ENCODE measurements at regions not wholly inside any gene's neighbourhood (a gene's known extent, or its start where the extent isn't known, plus 50 kb on each side); places are given as distances from the start of the nearest gene placed in this dataset.

DNA sequence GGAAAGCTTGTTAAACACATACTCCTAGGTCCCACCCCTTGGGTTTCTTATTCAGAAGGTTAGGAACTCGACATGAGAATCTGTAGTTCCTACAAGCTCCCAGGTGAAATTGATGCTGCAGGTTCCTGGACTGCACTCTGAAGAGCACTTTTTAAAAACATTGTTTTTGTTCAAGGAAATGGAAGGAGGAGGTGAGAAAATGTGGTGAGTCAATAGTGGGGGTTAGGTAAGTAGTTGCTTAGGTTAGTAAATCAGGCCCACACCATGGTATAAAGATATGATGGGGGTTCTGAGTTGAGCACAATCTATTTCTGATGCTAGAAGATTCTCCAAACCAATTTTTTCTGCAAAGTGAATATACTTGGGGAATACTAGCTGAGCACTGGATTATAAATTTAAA is 450.3 kb downstream of the CCDC91 start:
- H3K9me3 ChIP-seq (ENCODE audit: control insufficient read depth, low read depth, low read length) = no peaks in the 10 kb centered on the region
- H3K9me1 ChIP-seq (ENCODE audit: control insufficient read depth, extremely low read depth, insufficient read depth, low read length) = no peaks in the 10 kb centered on the region
- DNase-seq (ENCODE audit: low read depth, low spot score) = no peak
- no peak for TF ChIP-seq EZH2 (IDR thresholded peaks at IDR 0.05; ENCODE audit: low read length)
- TF ChIP-seq, protein P1, sequence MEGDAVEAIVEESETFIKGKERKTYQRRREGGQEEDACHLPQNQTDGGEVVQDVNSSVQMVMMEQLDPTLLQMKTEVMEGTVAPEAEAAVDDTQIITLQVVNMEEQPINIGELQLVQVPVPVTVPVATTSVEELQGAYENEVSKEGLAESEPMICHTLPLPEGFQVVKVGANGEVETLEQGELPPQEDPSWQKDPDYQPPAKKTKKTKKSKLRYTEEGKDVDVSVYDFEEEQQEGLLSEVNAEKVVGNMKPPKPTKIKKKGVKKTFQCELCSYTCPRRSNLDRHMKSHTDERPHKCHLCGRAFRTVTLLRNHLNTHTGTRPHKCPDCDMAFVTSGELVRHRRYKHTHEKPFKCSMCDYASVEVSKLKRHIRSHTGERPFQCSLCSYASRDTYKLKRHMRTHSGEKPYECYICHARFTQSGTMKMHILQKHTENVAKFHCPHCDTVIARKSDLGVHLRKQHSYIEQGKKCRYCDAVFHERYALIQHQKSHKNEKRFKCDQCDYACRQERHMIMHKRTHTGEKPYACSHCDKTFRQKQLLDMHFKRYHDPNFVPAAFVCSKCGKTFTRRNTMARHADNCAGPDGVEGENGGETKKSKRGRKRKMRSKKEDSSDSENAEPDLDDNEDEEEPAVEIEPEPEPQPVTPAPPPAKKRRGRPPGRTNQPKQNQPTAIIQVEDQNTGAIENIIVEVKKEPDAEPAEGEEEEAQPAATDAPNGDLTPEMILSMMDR (optimal IDR thresholded peaks at IDR 0.05 in 1 of 3, IDR thresholded peaks at IDR 0.05 in 1 of 3, conservative IDR thresholded peaks at IDR 0.05 in 1 of 3; ENCODE audit: extremely low read depth in 1 of 3, insufficient read depth in 2 of 3, low read length in 3 of 3) = no peak
- H3K4me3 ChIP-seq (ENCODE audit: control insufficient read depth in 2 of 3, extremely low read depth in 1 of 3, insufficient read depth in 2 of 3, low read depth in 1 of 3, low read length in 3 of 3) = no peak overlapping the region
- H3K4me1 ChIP-seq (ENCODE audit: control insufficient read depth, extremely low read depth, insufficient read depth, low read length) = no peaks in the 10 kb centered on the region
- H3K36me3 ChIP-seq (ENCODE audit: control insufficient read depth in 2 of 2, extremely low read depth in 1 of 2, insufficient read depth in 2 of 2, low read length in 2 of 2) = no peaks in the 10 kb centered on the region
- H3K27ac ChIP-seq (ENCODE audit: control insufficient read depth, insufficient read depth, low read length) = no peak overlapping the region
- no peak overlapping the region for H2AFZ ChIP-seq (ENCODE audit: control insufficient read depth, low read length)
- no peak overlapping the region for H3K4me2 ChIP-seq (ENCODE audit: control insufficient read depth, extremely low read depth, insufficient read depth, low read depth, low read length)
- H3K79me2 ChIP-seq (ENCODE audit: control insufficient read depth, insufficient read depth, low read length) = no peaks in the 10 kb centered on the region
- no peaks in the 10 kb centered on the region for H4K20me1 ChIP-seq (ENCODE audit: control insufficient read depth, extremely low read depth, insufficient read depth, low read length)
- FAIRE-seq = no peak
- dilution Hi-C loops (cut with MboI; ENCODE audit: extremely low pct_ligation_motif_present, low sequenced_read_pairs) = no loop called here
- no peak overlapping the region for H3K9ac ChIP-seq (ENCODE audit: control insufficient read depth, extremely low read depth, insufficient read depth, low read length)
- no peaks in the 10 kb centered on the region for H3K27me3 ChIP-seq (ENCODE audit: control insufficient read depth, extremely low read depth, insufficient read depth, low read length)

DNA sequence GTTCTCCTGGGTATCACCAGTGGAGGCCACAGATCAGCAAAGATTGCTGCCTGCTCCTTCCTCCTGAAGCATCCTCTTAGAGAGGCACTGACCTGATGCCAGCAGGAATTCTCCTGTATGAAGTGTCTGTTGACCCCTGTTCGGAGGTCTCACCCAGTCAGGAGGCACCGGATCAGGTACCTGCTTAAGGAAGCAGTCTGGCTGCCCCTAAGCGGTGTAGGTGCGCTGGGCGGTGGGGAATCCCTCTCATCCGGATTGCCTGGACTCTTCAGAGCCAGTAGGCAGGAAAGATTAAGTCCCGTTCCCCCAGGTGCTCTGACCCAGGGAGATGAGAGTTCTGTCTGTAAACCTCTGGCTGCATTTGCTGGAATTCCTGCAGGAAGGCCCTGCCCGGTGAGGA is 455.2 kb downstream of the CCDC91 start:
- Histone ChIP-seq H3K9me1 (ENCODE audit: control insufficient read depth, extremely low read depth, insufficient read depth, low read length) (no peaks in the 10 kb centered on the region), H3K4me2 (ENCODE audit: control insufficient read depth, extremely low read depth, insufficient read depth, low read depth, low read length) (no peak overlapping the region), H3K27ac (ENCODE audit: control insufficient read depth, insufficient read depth, low read length) (no peak overlapping the region), H3K4me1 (ENCODE audit: control insufficient read depth, extremely low read depth, insufficient read depth, low read length) (no peaks in the 10 kb centered on the region), H3K27me3 (ENCODE audit: control insufficient read depth, extremely low read depth, insufficient read depth, low read length) (no peaks in the 10 kb centered on the region), H3K79me2 (ENCODE audit: control insufficient read depth, insufficient read depth, low read length) (no peaks in the 10 kb centered on the region), H3K4me3 (ENCODE audit: control insufficient read depth in 2 of 3, extremely low read depth in 1 of 3, insufficient read depth in 2 of 3, low read depth in 1 of 3, low read length in 3 of 3) (no peak overlapping the region), H4K20me1 (ENCODE audit: control insufficient read depth, extremely low read depth, insufficient read depth, low read length) (no peaks in the 10 kb centered on the region), H2AFZ (ENCODE audit: control insufficient read depth, low read length) (no peak overlapping the region), H3K36me3 (ENCODE audit: control insufficient read depth in 2 of 2, extremely low read depth in 1 of 2, insufficient read depth in 2 of 2, low read length in 2 of 2) (no peaks in the 10 kb centered on the region), H3K9ac (ENCODE audit: control insufficient read depth, extremely low read depth, insufficient read depth, low read length) (no peak overlapping the region), H3K9me3 (ENCODE audit: control insufficient read depth, low read depth, low read length) (no peaks in the 10 kb centered on the region)
- dilution Hi-C loops (cut with MboI; ENCODE audit: extremely low pct_ligation_motif_present, low sequenced_read_pairs) = no loop called here
- TF ChIP-seq, protein P1 (optimal IDR thresholded peaks at IDR 0.05 in 1 of 3, IDR thresholded peaks at IDR 0.05 in 1 of 3, conservative IDR thresholded peaks at IDR 0.05 in 1 of 3; ENCODE audit: extremely low read depth in 1 of 3, insufficient read depth in 2 of 3, low read length in 3 of 3) = no peak
- no peak for TF ChIP-seq EZH2 (IDR thresholded peaks at IDR 0.05; ENCODE audit: low read length)
- DNase-seq (ENCODE audit: low read depth, low spot score) (no peak), FAIRE-seq (no peak)

All from keratinocyte (primary cell).